ENCODE measurements at regions not wholly inside any gene's neighbourhood (a gene's known extent, or its start where the extent isn't known, plus 50 kb on each side); places are given as distances from the start of the nearest gene placed in this dataset.

DNA sequence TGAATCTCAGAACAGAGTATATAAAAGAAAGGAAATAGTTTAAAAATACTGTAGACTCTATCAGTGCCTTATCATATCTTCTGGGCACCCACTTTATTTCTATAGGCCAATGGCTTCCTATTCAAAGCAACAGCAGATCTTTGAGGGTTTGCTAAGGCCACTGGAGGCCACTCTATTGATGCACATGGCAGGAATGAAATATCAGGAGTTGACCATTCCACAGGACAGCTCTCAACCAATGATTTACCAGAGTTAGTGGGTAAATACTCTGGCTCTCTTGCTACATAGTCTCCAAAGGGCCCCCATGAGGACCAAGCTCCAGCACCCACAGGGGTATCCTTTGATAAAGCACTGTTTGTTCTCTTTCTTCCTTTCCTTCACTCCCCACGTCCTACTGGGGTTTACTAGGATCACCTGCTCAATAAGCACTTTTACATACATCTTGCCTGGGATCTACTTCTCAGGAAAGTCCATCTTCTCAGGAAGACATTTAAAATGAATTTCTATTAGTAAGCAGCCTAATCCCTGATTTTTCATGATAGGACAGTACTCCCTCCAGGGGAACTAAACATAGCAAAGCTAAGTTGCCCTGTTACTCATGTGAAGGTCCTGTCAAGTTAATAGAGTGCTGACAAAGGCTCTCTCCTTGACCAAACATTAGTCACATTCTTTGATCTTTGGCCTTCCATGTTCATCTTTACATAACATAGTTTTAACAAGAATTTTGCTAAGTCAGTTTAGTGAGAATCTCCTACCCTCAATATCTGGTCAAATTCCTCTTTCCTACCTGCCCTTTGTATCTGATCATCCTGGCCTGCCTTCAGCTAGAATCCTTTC lies 459.7 kb downstream of the GRXCR1 start:
- no peak for DNase-seq

DNA sequence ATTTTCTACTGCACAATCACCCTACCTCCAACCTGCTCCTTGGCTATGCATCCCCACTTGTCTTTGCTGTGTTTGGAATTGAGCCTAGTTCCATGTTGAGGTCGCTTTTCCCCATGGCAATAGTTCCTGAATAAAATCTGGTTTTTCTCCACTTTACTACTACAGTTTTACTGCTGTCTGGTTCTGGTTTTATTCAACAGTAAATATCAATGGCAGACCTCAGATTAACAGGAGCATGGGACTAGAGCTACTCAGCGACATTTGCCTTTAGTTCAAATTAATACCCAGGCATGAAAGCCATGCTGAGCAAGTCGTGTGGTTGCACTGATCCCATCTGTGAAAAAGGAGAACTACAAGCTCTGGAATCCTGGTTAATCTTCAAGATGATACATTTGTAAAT lies 460.3 kb downstream of the GRXCR1 start:
- no peak for DNase-seq

DNA sequence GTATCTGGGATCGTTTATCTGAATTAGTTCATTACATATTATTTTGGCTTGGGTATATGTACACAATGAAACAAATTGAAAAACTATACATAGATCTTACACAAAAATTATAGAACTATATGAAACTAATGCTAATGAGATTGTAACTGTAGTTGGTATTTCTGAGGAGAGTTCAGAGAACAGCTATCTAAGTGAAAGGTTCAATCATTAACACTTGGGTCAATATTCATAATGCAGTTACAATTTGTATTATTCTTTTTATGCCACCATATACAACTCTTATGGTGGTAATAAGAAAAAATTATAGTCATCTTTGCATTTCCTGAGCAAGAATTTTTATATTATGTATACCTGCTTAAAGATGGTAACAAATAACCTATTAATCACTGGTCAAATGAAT lies 461.0 kb downstream of the GRXCR1 start:
- DNase-seq: no peak

DNA sequence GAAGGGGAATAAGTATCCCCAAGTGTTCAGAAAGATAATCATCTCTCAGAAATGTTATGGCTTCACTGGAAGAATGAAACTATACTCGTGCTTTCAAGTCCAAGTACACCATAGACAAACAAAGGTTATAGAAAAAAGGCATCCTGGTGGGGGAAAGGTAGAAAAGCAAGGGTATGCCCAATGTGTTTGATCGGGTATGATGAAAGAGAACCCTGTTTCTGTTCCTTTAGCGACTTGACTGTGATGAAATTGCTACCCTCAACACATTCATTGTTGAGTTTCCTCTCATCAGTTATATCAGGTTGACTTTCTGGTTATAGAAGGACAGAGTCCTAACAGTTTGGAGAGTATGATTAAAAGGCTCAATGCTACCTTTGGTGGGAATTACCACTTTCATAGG lies 464.3 kb downstream of the GRXCR1 start:
- no peak for DNase-seq

DNA sequence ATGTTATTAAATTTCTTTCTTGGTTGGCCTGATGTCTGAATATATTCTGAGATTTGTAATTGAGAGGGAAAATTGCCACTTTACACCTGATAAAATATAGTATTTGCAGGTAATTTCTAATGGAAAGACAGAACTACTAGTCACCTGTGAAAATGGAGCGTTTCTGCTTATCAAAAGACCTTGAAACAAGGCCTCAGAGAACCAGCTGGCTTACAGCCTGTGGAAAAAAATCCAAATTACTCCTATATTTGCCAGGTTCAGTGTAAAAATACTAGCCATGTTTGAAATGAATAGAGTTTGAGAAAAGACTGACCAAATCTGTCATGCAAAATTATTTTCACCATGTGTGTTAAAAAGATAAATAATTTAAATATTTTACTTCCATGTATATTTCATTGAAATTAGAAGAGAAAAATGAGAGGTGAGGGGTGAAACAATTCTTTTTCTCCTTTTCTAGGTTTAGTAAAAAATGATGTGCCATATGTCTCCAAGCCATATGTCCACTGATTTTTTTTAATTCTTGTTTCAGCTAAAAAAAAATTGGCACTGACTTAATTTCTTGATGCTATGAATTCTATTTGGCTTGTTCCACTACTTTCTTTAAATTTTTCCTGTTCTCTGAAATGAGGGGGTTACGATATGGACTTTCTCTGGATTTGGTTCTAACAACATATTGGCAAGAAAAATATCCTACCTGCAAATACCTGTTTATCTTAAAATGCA lies 464.9 kb downstream of the GRXCR1 start:
- DNase-seq: no peak

DNA sequence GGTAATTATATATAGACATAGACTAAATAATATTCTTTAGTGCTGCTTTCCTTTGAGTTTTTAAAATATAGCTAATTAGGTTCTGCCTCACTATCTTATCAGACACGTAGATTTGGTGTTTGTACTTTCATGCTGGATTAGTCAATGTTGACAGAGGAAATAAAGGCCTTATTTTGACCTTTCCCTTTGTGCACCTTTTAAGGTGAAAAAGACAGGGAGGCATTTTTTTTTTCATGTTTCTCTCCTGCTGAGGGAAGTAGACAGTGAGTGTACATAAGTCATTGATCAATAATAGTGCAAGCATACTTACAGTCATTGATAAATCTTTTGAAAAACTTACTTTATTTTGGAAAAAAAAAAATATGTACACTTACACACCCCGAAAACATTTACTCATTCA lies 467.8 kb downstream of the GRXCR1 start:
- no peak for DNase-seq

DNA sequence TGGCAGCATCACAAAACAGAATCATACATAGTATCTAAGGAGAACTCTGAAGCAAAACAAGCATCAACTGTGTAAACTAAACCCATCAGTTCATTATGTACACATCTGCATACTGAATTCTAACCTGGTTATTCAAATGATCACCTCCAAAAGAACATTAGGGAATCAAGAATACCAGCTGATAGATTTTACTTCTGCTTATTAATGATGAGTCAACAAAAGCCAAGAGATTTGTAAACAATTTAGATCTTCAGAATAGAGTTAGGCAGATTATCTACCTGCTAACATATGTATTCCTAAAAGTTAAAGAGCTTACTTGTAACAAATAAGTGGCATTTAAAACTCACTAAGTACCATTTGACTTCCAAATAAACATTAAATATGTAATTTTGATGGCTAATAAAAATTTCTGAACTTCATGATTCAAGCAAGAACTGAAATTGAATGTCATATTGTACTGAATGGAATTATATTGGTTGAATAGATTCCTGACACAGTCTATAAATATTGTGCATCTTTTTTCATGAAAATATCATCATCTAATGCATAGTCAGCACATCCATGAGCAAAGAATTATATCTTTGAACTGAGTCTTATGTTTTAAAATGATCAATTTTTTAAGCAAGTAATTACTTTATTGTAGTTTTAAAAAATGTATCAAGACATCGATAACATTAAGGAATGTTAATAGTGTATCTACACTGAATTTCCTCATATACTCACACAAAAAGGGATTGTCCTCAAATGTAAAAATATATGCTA lies 470.5 kb downstream of the GRXCR1 start:
- DNase-seq: no peak

DNA sequence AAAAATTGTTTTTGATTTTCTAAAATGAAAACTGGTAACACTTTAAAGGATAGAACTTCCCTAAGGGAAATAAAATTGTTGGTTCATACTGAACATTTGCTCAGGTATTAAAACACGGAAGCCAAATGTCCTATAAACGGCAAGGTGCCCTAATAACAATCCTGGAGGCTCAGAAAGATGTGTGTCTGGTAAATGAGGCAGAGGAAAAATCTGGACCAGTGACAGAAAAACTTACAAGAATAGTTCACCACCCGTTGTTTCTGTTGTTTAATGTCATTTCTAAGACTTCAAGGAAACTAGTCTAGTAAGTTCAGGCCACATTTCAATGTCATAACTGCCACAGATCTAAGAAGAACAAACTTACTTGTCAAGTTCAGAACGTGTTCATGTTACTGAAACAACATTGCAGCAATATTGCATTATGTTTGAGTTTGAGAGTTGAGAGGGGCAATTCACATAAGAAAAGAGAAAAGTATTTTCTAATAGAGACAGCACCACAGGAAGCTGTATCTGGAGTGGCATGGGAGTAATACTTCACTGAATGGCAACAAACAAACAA lies 476.6 kb downstream of the GRXCR1 start:
- DNase-seq: no peak

DNA sequence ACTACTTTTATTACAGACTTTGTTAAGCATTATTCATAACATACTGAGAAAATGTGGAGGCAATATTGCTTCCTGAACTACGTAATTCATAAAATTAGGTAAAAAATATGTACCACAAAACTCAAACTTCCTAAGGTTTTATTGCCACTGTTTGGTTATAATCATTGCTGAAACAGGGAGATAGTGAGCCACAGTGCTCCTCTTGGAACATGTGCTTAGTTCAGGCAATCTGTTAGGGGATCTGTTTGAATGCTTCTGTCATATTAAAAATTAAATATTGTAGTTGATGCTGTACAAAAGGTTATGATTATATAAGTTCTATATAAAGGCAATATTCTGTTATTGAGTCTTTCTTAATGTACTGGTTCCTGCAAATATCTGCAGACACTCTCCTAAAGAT lies 480.7 kb downstream of the GRXCR1 start:
- DNase-seq: no peak

DNA sequence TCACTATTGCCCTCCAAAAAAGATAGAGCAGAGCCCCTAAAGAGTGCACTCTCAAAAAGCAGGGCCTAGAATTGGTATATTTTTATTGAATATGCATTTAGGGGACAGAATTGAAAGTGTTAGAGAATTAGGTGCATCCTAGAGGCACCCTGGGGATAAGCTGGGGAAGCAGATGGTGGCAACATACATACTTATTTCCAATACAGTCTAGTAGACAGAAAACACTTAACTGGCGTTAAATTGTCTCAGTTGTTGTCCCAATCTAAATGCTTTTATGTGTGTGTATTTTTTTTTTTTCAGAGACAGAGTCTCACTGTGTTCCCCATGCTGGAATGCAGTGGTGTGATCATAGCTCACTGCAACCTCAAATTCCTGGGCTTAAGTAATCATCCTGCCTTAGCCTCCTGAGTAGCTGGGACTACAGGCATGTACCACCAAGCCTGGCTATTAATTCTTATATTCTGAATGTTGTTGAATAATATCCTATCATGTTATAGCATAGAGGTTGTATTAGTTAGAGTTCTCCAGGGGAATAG lies 481.8 kb downstream of the GRXCR1 start:
- no peak for DNase-seq

DNA sequence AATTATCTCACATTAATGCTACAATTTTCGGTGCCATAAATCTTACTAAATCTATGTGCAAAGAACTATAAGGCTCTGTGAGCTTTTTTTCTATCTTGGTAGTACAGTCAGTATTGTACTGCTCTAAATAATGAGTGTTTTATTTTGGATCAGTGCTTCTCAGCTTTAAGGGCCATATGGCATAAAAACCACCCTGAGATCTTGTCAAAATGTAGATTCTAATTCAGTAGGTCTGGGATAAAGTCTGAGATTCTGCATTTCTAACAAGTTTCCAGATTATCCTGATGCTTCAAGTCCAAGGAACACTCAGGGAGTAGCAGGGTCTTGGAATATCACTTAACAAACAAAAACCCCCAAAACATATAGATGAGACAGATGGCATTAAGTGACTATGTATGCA lies 486.5 kb downstream of the GRXCR1 start:
- no peak for DNase-seq

DNA sequence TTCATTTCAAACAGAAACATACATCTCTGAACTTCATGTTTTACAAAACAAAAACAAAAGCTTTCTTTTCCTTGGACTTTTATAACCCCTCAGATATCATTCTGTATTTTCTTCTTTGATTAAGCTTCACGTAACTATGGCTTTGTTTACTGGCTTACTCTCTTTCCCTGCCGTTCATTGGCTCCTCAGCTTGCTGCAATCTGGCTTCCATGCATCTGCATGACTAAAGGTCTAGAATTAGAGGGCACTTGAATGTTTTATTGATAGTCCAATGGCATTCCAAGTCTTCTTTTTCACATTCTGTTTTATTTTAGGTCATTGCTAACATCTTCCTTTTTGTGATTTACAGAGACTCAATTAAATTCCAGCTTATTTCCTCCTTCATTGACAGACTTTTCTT lies 487.6 kb downstream of the GRXCR1 start:
- no peak for DNase-seq

DNA sequence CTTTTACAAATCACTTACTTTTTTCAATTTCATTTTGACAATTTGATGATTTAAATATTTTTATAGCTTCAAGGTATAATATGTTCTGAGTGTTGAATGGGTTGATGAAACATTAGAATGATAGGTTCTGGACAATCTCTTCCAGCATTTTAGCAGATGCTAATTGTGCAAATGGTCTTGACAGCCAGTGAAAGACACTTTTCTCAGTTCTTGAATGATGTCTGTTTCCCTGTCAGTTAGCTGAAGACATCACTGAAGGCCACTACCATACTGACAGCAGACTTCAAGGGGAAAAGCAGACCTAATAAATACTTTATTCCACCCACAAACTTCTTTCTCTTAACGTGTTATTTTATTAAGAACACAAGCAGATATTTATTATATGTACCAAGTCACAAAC lies 498.6 kb downstream of the GRXCR1 start:
- no peak for DNase-seq

DNA sequence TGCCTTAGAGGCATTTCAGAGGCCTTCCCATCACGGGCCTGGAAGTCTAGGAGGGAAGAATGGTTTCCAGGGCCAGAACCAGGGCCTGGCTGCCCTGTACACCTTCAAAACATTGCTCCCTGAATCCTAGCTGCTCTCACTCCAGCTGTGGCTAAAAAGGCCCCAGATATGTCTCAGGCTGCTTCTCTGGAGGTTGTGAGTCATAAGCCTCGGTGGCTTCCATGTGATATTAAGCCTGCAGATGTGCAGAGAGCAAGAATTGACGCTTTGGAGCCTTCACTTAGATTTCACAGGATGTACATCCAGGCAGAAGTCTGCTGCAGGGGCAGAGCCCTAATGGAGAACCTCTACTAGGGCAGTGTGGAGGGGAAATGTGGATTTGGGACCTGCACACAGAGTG lies 502.5 kb downstream of the GRXCR1 start:
- DNase-seq: no peak

DNA sequence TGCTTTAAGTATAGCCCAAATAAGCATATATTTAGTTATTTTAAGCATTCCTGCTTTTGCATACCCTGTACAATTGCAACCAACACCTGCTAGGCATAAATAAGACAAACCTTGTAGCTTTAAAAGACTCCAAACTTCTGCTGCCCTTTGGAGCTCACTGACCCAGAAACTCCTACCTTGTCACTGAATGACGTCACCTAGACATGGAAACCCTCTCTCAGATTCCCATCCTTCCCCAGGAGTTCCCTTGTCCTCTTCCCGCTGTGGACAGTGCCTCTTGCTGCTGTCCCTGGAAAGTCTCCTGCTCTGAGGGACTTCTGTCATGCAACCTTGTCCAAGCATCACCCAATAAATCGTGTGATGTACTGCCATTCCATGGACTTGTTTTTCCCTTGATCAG lies 507.2 kb downstream of the GRXCR1 start:
- DNase-seq: no peak

DNA sequence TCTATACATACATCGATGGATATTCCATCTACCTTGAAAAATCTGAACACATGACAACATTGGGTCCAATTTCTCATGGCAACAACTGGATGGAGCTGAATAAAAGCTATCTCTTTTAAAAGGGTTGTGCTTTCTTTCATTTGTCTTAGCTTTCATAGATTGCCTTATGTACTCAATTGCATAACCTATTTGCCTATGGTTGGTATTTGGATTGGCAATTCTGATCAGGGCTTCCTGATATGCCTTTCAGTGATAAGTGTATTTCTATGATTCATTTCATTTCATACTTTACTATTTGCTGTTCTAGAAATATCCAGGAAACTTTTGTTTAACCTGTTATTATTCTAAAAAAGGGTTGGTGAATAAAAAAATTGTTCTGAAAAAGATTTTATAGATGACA lies 509.9 kb downstream of the GRXCR1 start:
- DNase-seq: no peak

DNA sequence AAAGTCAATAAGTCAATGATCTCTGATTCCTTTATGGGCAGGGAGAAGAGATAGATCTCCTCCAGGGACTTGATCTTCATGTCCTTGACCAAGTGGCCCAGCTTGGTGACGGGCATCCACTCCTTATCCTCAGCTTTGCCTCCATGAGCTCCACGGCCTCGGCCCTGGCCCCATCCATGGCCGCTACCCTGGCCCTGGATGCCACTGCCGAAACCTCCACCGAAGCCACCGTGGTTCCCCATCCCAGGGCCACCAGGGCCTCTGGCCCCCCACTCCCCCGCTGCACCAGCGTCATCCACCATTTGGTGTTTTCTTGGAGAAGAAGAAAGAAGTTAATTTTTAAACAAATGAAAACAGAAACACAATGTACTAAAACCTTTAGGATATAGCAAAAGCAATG lies 518.1 kb downstream of the GRXCR1 start:
- DNase-seq: no peak

DNA sequence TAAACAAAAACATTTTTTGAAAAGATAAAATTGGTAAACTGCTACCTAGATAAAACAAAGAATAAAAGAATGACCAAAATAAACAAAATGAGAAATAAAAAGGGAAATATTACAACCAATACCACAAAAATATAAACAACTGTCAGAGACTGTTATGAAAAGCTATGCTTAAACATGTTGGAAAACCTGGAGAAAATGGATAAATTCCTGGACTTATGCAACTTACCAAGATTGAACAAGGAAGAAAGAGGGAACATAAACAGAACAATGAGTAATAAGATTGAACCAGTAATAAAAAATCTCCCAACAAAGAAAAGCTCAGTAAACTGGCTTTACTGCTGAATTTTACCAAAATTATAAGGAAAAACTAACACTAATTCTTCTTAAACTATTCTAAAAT lies 518.7 kb downstream of the GRXCR1 start:
- no peak for DNase-seq

DNA sequence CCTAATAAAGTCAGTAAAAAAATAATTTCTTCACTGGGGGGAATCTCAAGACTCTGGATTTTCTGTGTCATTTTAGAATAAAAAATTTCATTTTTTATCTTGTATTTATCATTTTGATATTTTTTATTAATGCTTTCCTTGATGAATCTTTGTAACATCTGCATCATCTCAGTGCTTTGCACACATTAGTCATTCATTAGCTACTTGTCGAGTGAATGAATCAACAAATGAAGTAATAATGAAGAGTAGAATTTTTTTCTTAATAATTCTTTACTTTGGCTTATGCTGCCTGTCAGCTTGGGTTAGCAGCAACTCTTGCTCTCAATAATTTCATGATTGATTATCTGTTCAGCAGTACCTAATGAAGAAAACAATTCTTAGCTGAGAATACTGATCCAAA lies 530.8 kb downstream of the GRXCR1 start:
- no peak for DNase-seq

DNA sequence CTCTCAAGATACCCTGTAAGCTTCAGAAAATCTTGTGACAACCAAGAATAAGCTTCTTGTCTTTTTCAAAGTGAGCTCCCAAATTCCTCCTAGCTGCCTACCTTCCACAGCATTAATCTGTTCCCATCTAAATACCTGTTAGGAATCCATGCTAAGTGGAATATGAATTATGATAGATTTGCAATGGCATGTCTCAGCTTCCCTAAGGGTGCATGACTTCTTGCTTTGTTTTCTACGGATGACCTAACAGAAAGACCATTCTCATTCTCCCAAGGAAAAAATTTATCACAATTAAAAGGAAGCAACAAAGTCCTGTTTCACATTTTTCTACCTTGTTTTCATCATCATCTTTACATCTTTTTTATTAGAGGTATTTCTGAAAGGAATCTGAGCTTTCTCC lies 532.7 kb downstream of the GRXCR1 start:
- DNase-seq: no peak

DNA sequence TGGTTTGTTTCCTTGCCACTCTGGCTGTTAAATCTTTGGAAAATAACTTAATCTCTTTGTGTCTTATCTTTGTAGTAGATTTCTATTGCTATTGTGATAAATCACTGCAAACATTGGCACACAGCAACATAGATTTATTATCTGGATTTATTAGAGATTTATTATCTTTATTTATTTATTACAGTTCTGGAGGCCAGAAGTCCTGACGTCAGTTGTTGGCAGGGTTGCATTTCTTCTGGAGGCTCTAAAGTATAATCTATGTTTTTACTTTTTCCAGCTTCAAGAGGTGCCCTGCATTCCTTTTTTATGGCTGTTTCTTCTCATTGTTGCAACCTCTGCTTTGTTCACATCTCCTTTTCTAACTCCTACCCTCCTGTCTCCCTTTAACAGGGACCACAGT lies 542.8 kb downstream of the GRXCR1 start:
- DNase-seq: no peak

DNA sequence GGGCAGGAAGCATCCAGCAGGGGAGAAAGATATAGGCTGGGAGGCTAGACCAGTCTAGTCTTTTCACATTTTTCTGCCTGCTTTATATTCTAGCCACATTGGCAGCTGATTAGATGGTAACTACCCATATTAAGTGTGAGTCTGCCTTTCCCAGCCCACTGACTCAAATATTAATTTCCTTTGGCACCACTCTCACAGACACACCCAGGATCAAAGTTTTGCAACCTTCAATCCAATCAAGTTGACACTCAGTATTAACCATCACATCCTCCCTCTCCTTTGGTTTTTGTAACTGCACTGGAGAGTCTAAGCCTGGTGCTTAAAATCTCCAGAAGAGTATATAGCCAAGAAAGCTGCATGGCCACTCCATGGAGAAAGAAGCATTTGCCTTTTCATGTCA lies 560.4 kb downstream of the GRXCR1 start:
- no peak for DNase-seq

DNA sequence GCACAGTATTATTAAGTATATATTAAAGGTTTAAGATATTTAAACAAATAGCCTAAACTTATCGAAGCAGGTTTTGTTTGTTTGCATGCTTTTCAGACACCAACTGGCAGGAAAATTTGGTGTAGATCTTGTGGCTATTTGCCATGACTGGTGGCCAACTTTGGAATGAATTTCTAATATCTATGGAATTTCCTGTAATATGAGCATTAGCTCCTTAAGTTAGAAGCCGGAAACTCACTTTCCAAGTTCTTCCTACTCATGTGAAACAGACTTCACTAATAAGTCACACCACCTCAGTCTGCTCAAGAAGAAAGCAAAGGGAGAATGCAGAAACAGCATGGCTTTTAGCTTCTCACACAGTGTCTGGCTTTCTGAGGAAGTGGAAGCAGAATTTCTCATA lies 563.9 kb downstream of the GRXCR1 start:
- DNase-seq: no peak
